Nephron progenitor cell (in vitro differentiated cells): ENCODE measurements at regions not wholly inside any gene's neighbourhood (a gene's known extent, or its start where the extent isn't known, plus 50 kb on each side); places are given as distances from the start of the nearest gene placed in this dataset.

ENCODE experiments used
- DNase-seq: peaks from one replicate; pipeline ENCODE4 v3.0.0; 2021
- H3K27ac Mint-ChIP-seq: 2 replicates; pipeline ENCODE4 v1.8.0; 2021; ENCODE audit warnings: mild to moderate bottlenecking, moderate library complexity, mixed read lengths
- H3K27me3 Mint-ChIP-seq: 2 replicates; pipeline ENCODE4 v1.8.0; 2021; ENCODE audit warnings: mild to moderate bottlenecking, low read depth, mixed read lengths; ENCODE audit not compliant: poor library complexity
- H3K36me3 Mint-ChIP-seq: 2 replicates; pipeline ENCODE4 v1.8.0; 2021; ENCODE audit warnings: low read depth, mixed read lengths
- H3K4me1 Mint-ChIP-seq: 2 replicates; pipeline ENCODE4 v1.8.0; 2021; ENCODE audit warnings: mixed read lengths
- H3K4me3 Mint-ChIP-seq: 2 replicates; pipeline ENCODE4 v1.8.0; 2021; ENCODE audit warnings: mild to moderate bottlenecking, moderate library complexity, mixed read lengths
- H3K9me3 Mint-ChIP-seq: 2 replicates; pipeline ENCODE4 v1.8.0; 2021; ENCODE audit warnings: mild to moderate bottlenecking, moderate library complexity, mixed read lengths
- CTCF ChIP-seq: fragments of 200-600 bp; sonication (generic); IDR thresholded peaks from 2 replicates; pipeline ENCODE4 v1.5.0; 2021; ENCODE audit warnings: antibody characterized with exemption

DNA sequence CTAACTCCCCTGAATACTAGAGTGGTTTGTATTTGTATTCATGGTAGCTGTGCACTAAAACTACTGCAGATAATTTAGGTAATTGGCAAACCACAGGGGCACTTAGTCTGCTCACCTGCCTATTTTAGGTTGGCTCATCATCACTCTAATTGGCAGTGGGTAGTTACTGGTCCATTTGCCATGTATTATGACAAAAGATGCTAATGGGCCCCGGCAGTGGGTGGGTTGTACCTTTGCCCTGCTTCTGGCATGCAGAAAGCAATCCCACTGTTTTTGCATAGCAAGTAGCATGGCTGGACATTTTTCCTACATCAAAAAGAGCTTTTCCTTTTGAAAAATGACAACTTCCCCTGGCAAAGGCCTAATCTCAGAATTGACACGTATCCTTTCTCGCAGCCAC, 741.4 kb upstream of the MAP3K7 start:
- H3K9me3 Mint-ChIP-seq = no peaks in the 10 kb centered on the region
- H3K4me3 Mint-ChIP-seq = no peak overlapping the region
- H3K27ac Mint-ChIP-seq = no peak overlapping the region
- H3K27me3 Mint-ChIP-seq = no peaks in the 10 kb centered on the region
- DNase-seq = no peak
- no peaks in the 10 kb centered on the region for H3K36me3 Mint-ChIP-seq
- no peaks in the 10 kb centered on the region for H3K4me1 Mint-ChIP-seq
- TF ChIP-seq CTCF = no peak

DNA sequence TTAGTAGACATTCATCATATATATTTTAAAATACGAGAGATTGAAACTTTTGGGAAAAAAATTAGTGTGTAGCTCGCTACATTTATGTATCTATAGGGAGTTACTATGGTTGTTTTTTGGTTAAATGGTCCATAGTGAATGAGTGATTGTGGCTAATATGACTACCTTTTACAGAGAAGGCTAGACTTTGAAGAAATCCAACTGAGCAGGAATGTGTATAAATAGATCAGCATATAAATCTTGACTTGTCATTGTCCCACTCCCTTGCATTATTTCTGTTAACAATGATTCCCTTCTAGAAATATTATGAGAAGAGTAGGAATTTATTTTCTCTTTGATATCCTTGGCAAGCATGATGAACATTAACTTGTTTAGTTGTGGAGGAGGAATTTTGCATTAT, 737.8 kb upstream of the MAP3K7 start:
- no peaks in the 10 kb centered on the region for H3K9me3 Mint-ChIP-seq
- no peak overlapping the region for H3K27ac Mint-ChIP-seq
- no peaks in the 10 kb centered on the region for H3K27me3 Mint-ChIP-seq
- H3K36me3 Mint-ChIP-seq = no peaks in the 10 kb centered on the region
- H3K4me1 Mint-ChIP-seq = no peaks in the 10 kb centered on the region
- H3K4me3 Mint-ChIP-seq = no peak overlapping the region
- no peak for DNase-seq
- no peak for TF ChIP-seq CTCF

GRCh38 chr6:91317984-91318383, 731.1 kb upstream of the MAP3K7 start:
- no peaks in the 10 kb centered on the region for H3K36me3 Mint-ChIP-seq
- H3K27me3 Mint-ChIP-seq = no peaks in the 10 kb centered on the region
- H3K4me1 Mint-ChIP-seq = no peaks in the 10 kb centered on the region
- H3K27ac Mint-ChIP-seq = no peak overlapping the region
- no peak overlapping the region for H3K4me3 Mint-ChIP-seq
- DNase-seq = no peak
- no peak for TF ChIP-seq CTCF
- no peaks in the 10 kb centered on the region for H3K9me3 Mint-ChIP-seq

DNA sequence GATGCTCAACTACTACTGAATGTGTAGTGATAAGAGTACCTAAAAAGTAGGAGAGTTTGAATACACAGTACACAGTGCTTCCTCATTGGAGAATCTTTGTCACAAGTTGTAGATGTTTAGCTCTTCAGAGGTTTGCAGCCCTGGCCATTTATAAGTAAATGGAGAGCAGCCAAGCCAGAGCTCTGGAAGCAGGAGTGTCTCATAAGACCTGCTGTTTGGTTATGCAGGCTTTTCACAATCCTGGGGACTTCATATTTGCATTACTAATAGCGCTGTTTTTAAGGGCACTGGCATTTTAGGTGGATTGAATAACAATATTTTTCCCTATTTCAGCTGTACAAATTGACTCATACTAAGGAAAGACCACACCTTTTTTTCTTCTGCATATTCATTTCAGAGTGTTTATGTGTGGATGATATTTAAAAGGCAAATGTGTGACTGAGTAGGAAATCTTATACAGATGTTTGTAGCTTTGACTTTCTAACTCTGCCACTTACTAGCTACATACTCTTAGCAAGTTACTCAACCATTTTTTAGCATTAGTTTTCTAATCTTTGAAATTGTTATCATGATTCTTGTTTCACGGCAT, 730.5 kb upstream of the MAP3K7 start:
- no peak overlapping the region for H3K27ac Mint-ChIP-seq
- H3K9me3 Mint-ChIP-seq = no peaks in the 10 kb centered on the region
- DNase-seq = no peak
- TF ChIP-seq CTCF = no peak
- H3K4me3 Mint-ChIP-seq = no peak overlapping the region
- no peaks in the 10 kb centered on the region for H3K36me3 Mint-ChIP-seq
- no peaks in the 10 kb centered on the region for H3K4me1 Mint-ChIP-seq
- H3K27me3 Mint-ChIP-seq = no peaks in the 10 kb centered on the region

GRCh38 chr6:91310178-91310577, 723.3 kb upstream of the MAP3K7 start:
- Mint-ChIP-seq H3K36me3 (no peaks in the 10 kb centered on the region), H3K9me3 (no peaks in the 10 kb centered on the region), H3K27ac (no peak overlapping the region), H3K27me3 (no peaks in the 10 kb centered on the region), H3K4me3 (no peak overlapping the region), H3K4me1 (no peaks in the 10 kb centered on the region)
- no peak for DNase-seq
- no peak for TF ChIP-seq CTCF

DNA sequence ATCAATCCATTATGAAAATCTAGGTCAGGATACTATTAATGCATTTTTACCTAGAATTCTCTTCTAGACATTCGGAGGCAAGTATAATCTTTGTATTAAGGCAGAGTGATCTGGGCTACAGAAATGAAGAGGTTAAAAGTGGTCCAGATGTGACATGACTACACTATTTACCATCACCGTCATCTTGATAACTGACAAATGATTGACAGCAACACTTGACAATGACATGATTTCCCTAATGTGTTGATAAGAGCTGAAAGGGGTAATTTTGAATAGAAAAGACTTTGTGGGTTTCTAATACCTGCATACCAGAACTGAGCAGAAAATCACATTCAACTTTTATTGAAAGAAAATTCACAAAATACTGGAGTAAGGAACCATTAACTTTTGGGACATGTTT, 718.9 kb upstream of the MAP3K7 start:
- Mint-ChIP-seq H3K9me3 (peaks cover 4% of the 10 kb centered on the region), H3K36me3 (no peaks in the 10 kb centered on the region), H3K27ac (no peak overlapping the region), H3K27me3 (no peaks in the 10 kb centered on the region), H3K4me1 (no peaks in the 10 kb centered on the region), H3K4me3 (no peak overlapping the region)
- no peak for TF ChIP-seq CTCF
- no peak for DNase-seq
